ENCODE measurements at regions not wholly inside any gene's neighbourhood (a gene's known extent, or its start where the extent isn't known, plus 50 kb on each side); places are given as distances from the start of the nearest gene placed in this dataset.

- TF ChIP-seq CTCF (conservative IDR thresholded peaks at IDR 0.05 in 1 of 2, IDR thresholded peaks at IDR 0.05 in 1 of 2; ENCODE audit: low read depth in 1 of 2, low read length in 2 of 2) (no peak), EZH2 (IDR thresholded peaks at IDR 0.05; ENCODE audit: low read length, missing control alignments) (no peak)
Observed at GRCh38 chr13:105030851-105031250, 1504.6 kb downstream of the EFNB2 start.
